Panc1 (cell line): ENCODE measurements at regions not wholly inside any gene's neighbourhood (a gene's known extent, or its start where the extent isn't known, plus 50 kb on each side); places are given as distances from the start of the nearest gene placed in this dataset.

Source experiments
- ATAC-seq: fragments of 200-7000 bp; cut with Tn5 transposase; 2 replicates; pipeline ENCODE4 v1.9.1; 2020; ENCODE audit warnings: mild to moderate bottlenecking, moderate library complexity
- BruUV-seq: library from RNA; stranded (reverse); fragments of 400-500 nt; replicated peaks from 2 replicates; lab custom pipeline; 2021; lab: Mats Ljungman, UMichigan
- CTCF ChIA-PET: fragments of 300-600 bp; sonication (Branson Sonifier 250); formaldehyde crosslinking; loops from one replicate; lab custom pipeline; 2022; ENCODE audit warnings: antibody characterized with exemption; lab: Charles Lee
- POLR2A ChIA-PET: fragments of 300-600 bp; sonication (Branson Sonifier 250); formaldehyde crosslinking; loops from one replicate; lab custom pipeline; 2022; ENCODE audit warnings: antibody characterized with exemption; lab: Charles Lee
- DNase-seq: peaks from one replicate; pipeline ENCODE4 v3.0.0-alpha.2; 2010; ENCODE audit warnings: low read depth, low spot score
- H3K27ac ChIP-seq: 2 replicates; pipeline ENCODE4 v1.5.1; 2011; ENCODE audit warnings: mild to moderate bottlenecking, low read length, inconsistent platforms
- H3K27me3 ChIP-seq: fragments of 200-500 bp; sonication (Bioruptor generic); 2 replicates; pipeline ENCODE4 v1.6.0; 2014; ENCODE audit warnings: low read length, inconsistent platforms; ENCODE audit not compliant: control insufficient read depth, insufficient read depth
- H3K36me3 ChIP-seq: fragments of 200-500 bp; sonication (Bioruptor generic); 2 replicates; pipeline ENCODE4 v1.5.1; 2014; ENCODE audit warnings: inconsistent platforms, mild to moderate bottlenecking, low read length, moderate library complexity; ENCODE audit not compliant: control insufficient read depth, insufficient read depth
- H3K4me1 ChIP-seq: 2 replicates; pipeline ENCODE4 v1.5.1; 2011; ENCODE audit warnings: inconsistent platforms, mild to moderate bottlenecking, low read length, moderate library complexity; ENCODE audit not compliant: control insufficient read depth, insufficient read depth
- H3K4me3 ChIP-seq, 2 experiments: 2 replicates each; pipeline ENCODE4 v1.5.1; 2011 to 2012; ENCODE audit warnings: low read depth in 2 of 2, low read length in 2 of 2, mild to moderate bottlenecking in 2 of 2, inconsistent platforms in 1 of 2, moderate library complexity in 1 of 2
- H3K9me3 ChIP-seq: fragments of 200-500 bp; sonication (Bioruptor generic); 2 replicates; pipeline ENCODE4 v1.5.1; 2014; ENCODE audit warnings: low read depth, mild to moderate bottlenecking, inconsistent platforms, low read length, moderate library complexity; ENCODE audit not compliant: control insufficient read depth, insufficient read depth
- POLR2AphosphoS5 ChIP-seq: IDR thresholded peaks from 2 replicates; pipeline ENCODE4 v1.6.1; 2012; ENCODE audit warnings: mild to moderate bottlenecking, low read depth, low read length, moderate library complexity
- SIN3A ChIP-seq: IDR thresholded peaks from 2 replicates; pipeline ENCODE4 v1.6.1; 2012; ENCODE audit warnings: low read depth, mild to moderate bottlenecking, low read length, moderate library complexity, borderline replicate concordance; ENCODE audit not compliant: insufficient read depth
- TCF7L2 ChIP-seq: IDR thresholded peaks from 2 replicates; pipeline ENCODE4 v1.6.1; 2011; ENCODE audit warnings: mild to moderate bottlenecking, low read depth, low read length, inconsistent platforms
- in situ Hi-C: cut with HindIII; loops from 2 replicates; pipeline ENCODE4 v1.10.0; 2016; ENCODE audit warnings: low sequenced_read_pairs, low pct_unique_long_range_greater_than_20kb
- intact Hi-C: fragments of 100-400 bp; cut with micrococcal nuclease; formaldehyde crosslinking; loops from one replicate; pipeline ENCODE4 v1.10.0; 2022; ENCODE audit not compliant: unreplicated experiment
- TF ChIP-seq, protein P1 (sequence below), 2 experiments: IDR thresholded peaks; 2 replicates each; pipeline ENCODE4 v1.6.1; 2011 to 2012; ENCODE audit warnings: low read depth in 2 of 2, control low read depth in 1 of 2, low read length in 1 of 2, mild to moderate bottlenecking in 1 of 2, moderate library complexity in 1 of 2; ENCODE audit not compliant: insufficient read depth in 1 of 2
- TF ChIP-seq, protein P2 (sequence below): fragments of 450-650 bp; IDR thresholded peaks from 2 replicates; pipeline ENCODE4 v1.5.1; 2017; ENCODE audit warnings: mild to moderate bottlenecking

DNA sequence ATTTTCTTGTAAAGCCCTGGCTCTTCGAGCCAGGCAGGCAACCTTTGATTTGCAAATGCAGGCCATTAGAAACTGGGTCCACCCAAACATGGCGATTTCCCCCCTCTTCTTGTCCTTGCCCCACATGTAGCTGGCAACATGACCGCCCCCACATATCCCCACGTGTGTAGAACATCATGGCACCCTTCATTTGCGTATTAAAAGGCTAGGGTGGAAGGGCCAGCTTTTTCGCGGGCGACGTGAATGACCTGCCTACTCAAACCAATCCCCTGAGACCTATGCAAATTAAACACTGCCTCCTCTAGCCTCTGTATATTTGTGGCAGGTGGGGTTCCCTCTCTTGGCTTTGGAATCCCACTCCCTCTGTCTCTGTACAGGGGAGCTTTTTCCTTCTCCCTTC is 107.0 kb upstream of the CLINT1 start:
- Histone ChIP-seq H3K4me3 (no peak overlapping the region), H3K36me3 (no peaks in the 10 kb centered on the region), H3K27ac (no peak overlapping the region), H3K27me3 (no peaks in the 10 kb centered on the region), H3K4me1 (no peaks in the 10 kb centered on the region), H3K9me3 (no peaks in the 10 kb centered on the region)
- intact Hi-C loops (no loop called here), in situ Hi-C loops (no loop called here)
- no TSS peak for BruUV-seq
- TF ChIP-seq, protein P1, sequence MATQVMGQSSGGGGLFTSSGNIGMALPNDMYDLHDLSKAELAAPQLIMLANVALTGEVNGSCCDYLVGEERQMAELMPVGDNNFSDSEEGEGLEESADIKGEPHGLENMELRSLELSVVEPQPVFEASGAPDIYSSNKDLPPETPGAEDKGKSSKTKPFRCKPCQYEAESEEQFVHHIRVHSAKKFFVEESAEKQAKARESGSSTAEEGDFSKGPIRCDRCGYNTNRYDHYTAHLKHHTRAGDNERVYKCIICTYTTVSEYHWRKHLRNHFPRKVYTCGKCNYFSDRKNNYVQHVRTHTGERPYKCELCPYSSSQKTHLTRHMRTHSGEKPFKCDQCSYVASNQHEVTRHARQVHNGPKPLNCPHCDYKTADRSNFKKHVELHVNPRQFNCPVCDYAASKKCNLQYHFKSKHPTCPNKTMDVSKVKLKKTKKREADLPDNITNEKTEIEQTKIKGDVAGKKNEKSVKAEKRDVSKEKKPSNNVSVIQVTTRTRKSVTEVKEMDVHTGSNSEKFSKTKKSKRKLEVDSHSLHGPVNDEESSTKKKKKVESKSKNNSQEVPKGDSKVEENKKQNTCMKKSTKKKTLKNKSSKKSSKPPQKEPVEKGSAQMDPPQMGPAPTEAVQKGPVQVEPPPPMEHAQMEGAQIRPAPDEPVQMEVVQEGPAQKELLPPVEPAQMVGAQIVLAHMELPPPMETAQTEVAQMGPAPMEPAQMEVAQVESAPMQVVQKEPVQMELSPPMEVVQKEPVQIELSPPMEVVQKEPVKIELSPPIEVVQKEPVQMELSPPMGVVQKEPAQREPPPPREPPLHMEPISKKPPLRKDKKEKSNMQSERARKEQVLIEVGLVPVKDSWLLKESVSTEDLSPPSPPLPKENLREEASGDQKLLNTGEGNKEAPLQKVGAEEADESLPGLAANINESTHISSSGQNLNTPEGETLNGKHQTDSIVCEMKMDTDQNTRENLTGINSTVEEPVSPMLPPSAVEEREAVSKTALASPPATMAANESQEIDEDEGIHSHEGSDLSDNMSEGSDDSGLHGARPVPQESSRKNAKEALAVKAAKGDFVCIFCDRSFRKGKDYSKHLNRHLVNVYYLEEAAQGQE (IDR thresholded peaks at IDR 0.05; ENCODE audit: insufficient read depth in 1 of 2, low read depth in 2 of 2, low read length in 1 of 2): no peak
- TF ChIP-seq, protein P2, sequence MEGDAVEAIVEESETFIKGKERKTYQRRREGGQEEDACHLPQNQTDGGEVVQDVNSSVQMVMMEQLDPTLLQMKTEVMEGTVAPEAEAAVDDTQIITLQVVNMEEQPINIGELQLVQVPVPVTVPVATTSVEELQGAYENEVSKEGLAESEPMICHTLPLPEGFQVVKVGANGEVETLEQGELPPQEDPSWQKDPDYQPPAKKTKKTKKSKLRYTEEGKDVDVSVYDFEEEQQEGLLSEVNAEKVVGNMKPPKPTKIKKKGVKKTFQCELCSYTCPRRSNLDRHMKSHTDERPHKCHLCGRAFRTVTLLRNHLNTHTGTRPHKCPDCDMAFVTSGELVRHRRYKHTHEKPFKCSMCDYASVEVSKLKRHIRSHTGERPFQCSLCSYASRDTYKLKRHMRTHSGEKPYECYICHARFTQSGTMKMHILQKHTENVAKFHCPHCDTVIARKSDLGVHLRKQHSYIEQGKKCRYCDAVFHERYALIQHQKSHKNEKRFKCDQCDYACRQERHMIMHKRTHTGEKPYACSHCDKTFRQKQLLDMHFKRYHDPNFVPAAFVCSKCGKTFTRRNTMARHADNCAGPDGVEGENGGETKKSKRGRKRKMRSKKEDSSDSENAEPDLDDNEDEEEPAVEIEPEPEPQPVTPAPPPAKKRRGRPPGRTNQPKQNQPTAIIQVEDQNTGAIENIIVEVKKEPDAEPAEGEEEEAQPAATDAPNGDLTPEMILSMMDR: no peak
- TF ChIP-seq TCF7L2 (no peak), SIN3A (no peak), POLR2AphosphoS5 (no peak)
- ChIA-PET CTCF (no interaction called here), POLR2A (no interaction called here)
- DNase-seq (no peak), ATAC-seq (no peak)

DNA sequence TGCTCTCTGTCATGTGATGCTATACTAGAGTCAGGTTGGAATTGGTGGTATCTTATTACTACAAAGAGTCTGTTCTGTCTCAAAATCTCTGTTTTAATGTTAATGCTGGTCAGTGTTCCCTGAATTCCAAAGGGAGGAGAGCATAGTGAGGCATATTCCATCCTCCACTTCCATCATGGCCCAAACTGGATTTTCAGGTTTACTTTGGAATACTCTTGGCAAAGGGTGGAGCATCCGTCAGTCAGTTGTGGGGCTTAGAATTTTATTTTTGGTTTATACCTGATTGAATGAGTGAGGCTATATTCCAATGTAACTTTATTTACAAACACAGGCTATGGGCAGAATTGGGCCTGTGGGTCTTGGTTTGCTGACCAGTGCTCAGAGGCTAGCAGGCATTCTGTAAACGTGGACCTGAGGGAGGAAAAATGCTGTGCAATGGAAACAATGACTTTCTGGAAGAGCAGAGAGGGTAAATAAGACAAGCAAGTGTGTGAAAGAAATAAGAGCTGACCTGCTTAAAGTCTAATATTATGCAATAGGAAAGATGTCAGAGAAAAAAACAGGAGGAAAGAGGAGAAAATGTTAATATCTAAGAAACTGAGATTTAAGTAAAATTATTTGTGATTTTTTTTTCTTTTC is 106.2 kb upstream of the CLINT1 start:
- Histone ChIP-seq H3K4me3 (no peak overlapping the region), H3K36me3 (no peaks in the 10 kb centered on the region), H3K27me3 (no peaks in the 10 kb centered on the region), H3K9me3 (no peaks in the 10 kb centered on the region), H3K4me1 (no peaks in the 10 kb centered on the region), H3K27ac (no peak overlapping the region)
- in situ Hi-C loops: no loop called here
- ChIA-PET CTCF (no interaction called here), POLR2A (no interaction called here)
- TF ChIP-seq, protein P1 (IDR thresholded peaks at IDR 0.05; ENCODE audit: insufficient read depth in 1 of 2, low read depth in 2 of 2, low read length in 1 of 2): no peak
- TF ChIP-seq, protein P2: no peak
- no TSS peak for BruUV-seq
- intact Hi-C loops: no loop called here
- no peak for ATAC-seq
- no peak for DNase-seq
